GM21390 (cell line): ENCODE measurements at regions not wholly inside any gene's neighbourhood (a gene's known extent, or its start where the extent isn't known, plus 50 kb on each side); places are given as distances from the start of the nearest gene placed in this dataset.

Experiments used
- ATAC-seq: cut with Tn5 transposase; IDR thresholded peaks from one replicate; pipeline ENCODE4 v1.9.1; 2021; ENCODE audit not compliant: unreplicated experiment

DNA sequence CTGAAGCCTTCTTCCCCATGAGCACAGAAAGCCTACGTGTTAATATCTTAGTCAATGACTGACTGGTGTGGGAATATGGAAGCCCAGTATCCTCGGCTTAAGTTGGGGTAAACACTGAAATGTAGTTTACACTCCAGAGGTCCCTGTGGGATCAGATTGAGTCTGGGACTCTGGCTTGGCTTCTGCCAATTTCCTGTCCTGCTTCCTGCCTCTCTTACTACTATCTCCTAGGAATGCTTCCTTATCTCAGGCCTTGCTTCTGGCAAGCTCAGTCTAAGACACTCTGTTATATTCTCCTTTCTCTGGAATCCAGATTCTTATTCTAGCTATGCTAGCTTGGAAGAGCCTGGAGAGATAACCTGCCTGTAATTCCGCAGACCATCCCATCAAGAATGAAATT is 174.0 kb upstream of the LDB2 start:
- ATAC-seq: no peak

DNA sequence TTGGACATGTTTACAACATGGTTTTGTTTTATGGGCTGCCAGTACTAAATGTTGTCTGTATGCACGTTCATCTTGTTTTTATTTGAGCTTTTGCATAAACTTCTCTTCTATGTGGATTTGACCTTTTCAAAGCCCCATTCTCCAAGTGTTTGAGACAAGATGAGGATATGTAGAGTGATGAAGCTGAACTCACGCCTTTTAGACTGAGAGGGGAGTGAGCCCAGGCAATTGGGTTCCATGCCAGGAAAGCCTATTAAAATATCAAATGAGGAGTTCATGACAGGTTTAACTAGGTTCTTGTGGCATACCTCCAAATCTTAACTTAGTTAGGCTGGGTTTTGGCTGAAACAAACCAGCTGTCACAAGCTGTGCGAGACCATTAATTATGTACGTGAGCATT is 170.4 kb upstream of the LDB2 start:
- ATAC-seq: no peak

GRCh38 chr4:17068392-17068791 is 169.9 kb upstream of the LDB2 start:
- no peak for ATAC-seq

DNA sequence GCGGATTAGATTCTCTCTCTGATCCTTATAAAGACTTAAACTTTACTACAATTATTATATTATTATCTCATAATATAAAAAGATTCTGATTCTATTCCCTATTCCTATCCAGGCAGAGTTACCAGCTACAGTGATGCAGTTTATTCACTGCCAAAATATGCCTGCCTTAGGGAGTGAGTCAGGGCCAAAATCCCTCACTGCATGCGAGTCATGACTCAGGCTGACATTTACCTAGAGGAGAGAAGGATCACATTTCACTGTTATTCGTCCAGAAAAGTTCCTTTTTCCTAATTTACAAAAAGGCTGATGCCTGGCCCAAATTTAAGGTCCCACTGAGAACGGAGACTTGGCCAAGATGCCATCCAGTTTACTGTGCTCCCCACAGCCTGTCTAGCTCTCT is 168.5 kb upstream of the LDB2 start:
- no peak for ATAC-seq

- ATAC-seq: no peak
These were observed 167.8 kb upstream of the LDB2 start for GRCh38 chr4:17066236-17066635.

- ATAC-seq: no peak
These were observed 167.4 kb upstream of the LDB2 start for GRCh38 chr4:17065821-17066220.

GRCh38 chr4:17064959-17065358 is 166.5 kb upstream of the LDB2 start:
- no peak for ATAC-seq

DNA sequence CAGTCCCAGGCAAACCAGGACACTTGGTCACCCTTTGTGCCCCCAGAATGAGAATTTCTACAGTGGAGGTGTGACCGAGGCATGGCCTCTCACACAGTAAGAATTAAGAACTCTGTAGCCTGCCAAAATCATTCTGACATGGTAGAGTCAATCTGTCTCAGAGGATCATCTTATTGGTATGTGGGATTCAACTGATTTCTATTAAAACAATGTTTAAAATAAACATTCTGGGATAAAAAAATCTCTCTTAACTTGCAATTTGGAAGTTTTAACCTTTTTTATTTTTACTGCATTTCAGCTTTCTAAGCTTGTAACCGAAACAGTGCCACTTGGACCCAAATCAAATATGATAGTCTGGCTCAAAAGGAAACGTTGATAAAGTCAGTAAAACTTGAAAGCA is 165.4 kb upstream of the LDB2 start:
- ATAC-seq: no peak

- ATAC-seq: no peak
These were observed 161.8 kb upstream of the LDB2 start for GRCh38 chr4:17060230-17060629.

- ATAC-seq: no peak
These were observed 160.7 kb upstream of the LDB2 start for GRCh38 chr4:17058916-17059741.

DNA sequence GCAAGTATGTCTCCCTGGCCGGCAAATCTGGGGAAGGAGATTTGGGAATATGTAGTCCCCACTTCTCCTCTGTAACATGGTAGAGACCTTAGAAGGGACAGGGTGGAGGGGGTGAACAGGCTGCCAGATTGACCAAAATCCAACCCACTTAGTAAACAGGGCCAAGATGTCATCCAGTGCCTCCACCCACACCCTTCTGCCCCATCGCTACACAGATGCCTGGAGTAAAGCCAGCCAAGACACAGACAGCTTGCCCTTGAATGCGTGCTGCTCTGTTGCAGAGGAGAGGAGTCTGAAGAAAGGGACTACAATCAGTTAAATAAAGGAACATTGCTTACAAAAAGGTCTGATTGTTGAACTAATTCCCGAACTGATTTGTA is 160.1 kb upstream of the LDB2 start:
- ATAC-seq: no peak

- no peak for ATAC-seq
These were observed 158.6 kb upstream of the LDB2 start for GRCh38 chr4:17057035-17057434.

- ATAC-seq: no peak
These were observed 157.3 kb upstream of the LDB2 start for GRCh38 chr4:17055788-17056187.

DNA sequence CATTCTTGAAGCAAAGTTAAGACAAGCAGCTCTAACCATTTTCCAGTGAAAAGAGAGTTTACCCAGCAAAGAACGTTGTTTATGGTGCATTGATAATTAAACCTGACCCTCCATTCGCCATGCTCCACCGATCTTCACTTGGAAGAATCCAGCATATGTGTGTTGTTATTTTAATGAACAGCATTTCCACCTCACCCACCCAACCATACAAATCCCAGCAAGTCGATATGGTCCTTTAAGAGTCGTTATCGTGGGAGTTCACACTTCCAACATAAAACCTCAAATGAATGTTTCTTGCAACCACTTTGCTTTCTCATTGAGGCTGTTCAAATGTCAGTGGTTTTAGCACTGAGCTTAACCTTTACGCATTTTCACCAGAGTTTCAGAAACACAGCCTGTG is 147.4 kb upstream of the LDB2 start:
- ATAC-seq: no peak

GRCh38 chr4:17038510-17039176 is 140.2 kb upstream of the LDB2 start:
- no peak for ATAC-seq

- no peak for ATAC-seq
These were observed 135.3 kb upstream of the LDB2 start for GRCh38 chr4:17033768-17034181.

- no peak for ATAC-seq
These were observed 134.8 kb upstream of the LDB2 start for GRCh38 chr4:17033025-17033767.

GRCh38 chr4:17030543-17030942 is 132.1 kb upstream of the LDB2 start:
- ATAC-seq: no peak

GRCh38 chr4:17029964-17030363 is 131.5 kb upstream of the LDB2 start:
- no peak for ATAC-seq

- no peak for ATAC-seq
These were observed 131.0 kb upstream of the LDB2 start for GRCh38 chr4:17029432-17029831.

DNA sequence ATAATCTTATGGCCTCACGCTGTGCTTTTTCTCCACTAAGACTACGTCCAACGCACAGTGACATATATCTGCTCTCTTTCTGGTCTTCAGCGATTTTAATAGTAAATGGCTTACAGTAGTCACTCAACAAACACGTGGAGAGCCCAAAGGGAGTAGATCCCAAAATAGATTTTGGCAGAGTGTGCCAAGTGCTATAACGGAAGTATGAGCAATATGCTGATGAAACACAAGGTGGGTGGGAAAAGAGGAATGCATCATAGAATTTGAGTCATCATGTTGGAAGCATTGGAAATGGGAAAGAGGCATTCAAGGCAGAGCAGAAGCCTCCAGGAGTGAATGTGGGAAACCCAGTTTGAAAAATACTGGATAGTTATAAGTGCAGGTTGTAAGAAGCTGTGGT is 129.1 kb upstream of the LDB2 start:
- ATAC-seq: no peak

DNA sequence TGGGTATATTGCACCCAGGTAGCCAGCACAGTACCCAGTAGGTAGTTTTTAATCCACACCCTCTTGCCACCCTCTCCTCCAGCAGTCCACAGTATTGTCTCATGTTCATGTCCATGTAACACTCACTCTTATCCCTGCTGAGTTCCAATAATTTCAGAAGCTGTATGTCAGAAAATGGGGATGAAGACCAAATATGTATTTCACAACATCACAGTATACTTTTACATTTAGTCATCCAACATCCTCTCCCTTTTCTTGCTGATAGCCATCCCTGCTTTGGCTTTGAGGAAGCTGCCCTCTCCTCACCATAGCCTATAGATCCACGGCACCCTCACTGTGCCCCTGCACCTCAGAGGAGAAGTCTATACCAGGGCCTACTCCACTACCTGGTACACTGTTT is 126.0 kb upstream of the LDB2 start:
- no peak for ATAC-seq
